ENCODE measurements at regions not wholly inside any gene's neighbourhood (a gene's known extent, or its start where the extent isn't known, plus 50 kb on each side); places are given as distances from the start of the nearest gene placed in this dataset.

DNA sequence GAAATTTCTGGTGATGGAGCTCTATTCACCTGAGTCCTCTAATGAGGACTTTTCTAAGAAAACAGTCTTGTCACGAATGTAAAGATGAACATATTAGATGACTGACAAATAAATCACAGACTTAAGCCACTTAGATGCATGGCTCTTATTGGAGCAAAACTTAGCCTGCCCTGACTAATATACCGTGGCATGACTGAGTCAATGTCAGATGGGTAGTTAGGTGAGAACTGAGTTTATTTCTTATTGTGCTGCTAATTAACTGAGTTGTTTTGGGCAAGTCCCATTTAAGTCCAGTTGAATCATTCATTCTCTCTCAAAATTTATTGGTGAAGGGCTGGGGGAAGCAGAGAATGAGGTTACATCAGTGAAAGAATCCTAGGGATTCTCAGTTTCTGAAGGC, 459.8 kb downstream of the MCTP2 start:
- H3K36me3 ChIP-seq (ENCODE audit: insufficient read depth, low read length) = no peaks in the 10 kb centered on the region
- H3K27me3 ChIP-seq (ENCODE audit: control insufficient read depth in 1 of 2, insufficient read depth in 2 of 2, low read length in 2 of 2) = no peaks in the 10 kb centered on the region
- no peaks in the 10 kb centered on the region for H3K4me1 ChIP-seq (ENCODE audit: insufficient read depth, low read length)
- H3K27ac ChIP-seq (ENCODE audit: low read depth, low read length) = no peak overlapping the region
- no peak overlapping the region for H3K9ac ChIP-seq (ENCODE audit: low read length)
- no peaks in the 10 kb centered on the region for H3K9me3 ChIP-seq (ENCODE audit: low read length)
- no peak overlapping the region for H3K4me3 ChIP-seq (ENCODE audit: low read depth in 1 of 2, low read length in 2 of 2)

DNA sequence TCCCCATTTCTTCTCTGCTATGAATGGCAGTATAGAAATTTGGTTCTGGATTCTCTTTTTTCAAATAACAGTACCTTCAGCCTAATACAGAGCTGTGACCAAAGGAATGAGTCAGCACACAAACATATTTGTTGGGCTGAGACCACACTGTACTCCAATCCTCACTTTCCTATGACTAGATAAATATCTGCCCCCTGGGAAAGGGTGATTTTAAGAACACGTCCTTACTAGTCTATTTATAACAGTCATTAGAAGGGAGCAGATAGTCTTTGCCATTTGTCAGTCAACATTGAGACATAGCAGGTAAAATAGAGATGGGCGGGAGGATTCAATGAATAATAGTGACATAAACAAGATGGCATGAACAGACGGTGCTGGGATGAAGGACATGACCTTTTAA, 461.3 kb downstream of the MCTP2 start:
- Histone ChIP-seq H3K27ac (ENCODE audit: low read depth, low read length) (no peak overlapping the region), H3K4me1 (ENCODE audit: insufficient read depth, low read length) (no peaks in the 10 kb centered on the region), H3K9me3 (ENCODE audit: low read length) (no peaks in the 10 kb centered on the region), H3K9ac (ENCODE audit: low read length) (no peak overlapping the region), H3K27me3 (ENCODE audit: control insufficient read depth in 1 of 2, insufficient read depth in 2 of 2, low read length in 2 of 2) (no peaks in the 10 kb centered on the region), H3K4me3 (ENCODE audit: low read depth in 1 of 2, low read length in 2 of 2) (no peak overlapping the region), H3K36me3 (ENCODE audit: insufficient read depth, low read length) (no peaks in the 10 kb centered on the region)

DNA sequence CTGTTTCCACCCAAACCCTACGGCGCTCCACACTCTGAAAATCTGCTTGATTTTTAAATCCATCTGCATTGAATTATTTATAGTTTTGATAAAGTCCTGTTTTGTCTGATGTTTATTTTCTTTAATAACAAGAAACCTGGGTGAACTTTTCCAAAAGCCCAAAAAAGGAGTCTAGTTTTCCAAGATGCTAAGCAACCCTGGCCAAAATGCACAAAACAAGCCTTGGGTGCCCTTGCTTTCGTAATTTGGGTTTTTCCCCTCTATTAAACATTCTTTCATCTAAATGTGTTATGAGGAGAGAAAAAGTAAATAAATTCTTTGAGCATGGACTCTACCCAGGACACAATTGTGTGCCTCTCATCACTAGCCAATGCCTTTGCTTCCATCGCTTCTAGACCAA, 468.9 kb downstream of the MCTP2 start:
- H3K27ac ChIP-seq (ENCODE audit: low read depth, low read length) = no peak overlapping the region
- H3K9me3 ChIP-seq (ENCODE audit: low read length) = no peaks in the 10 kb centered on the region
- H3K36me3 ChIP-seq (ENCODE audit: insufficient read depth, low read length) = no peaks in the 10 kb centered on the region
- no peak overlapping the region for H3K9ac ChIP-seq (ENCODE audit: low read length)
- H3K4me1 ChIP-seq (ENCODE audit: insufficient read depth, low read length) = peaks cover 4% of the 10 kb centered on the region
- no peaks in the 10 kb centered on the region for H3K27me3 ChIP-seq (ENCODE audit: control insufficient read depth in 1 of 2, insufficient read depth in 2 of 2, low read length in 2 of 2)
- no peak overlapping the region for H3K4me3 ChIP-seq (ENCODE audit: low read depth in 1 of 2, low read length in 2 of 2)

DNA sequence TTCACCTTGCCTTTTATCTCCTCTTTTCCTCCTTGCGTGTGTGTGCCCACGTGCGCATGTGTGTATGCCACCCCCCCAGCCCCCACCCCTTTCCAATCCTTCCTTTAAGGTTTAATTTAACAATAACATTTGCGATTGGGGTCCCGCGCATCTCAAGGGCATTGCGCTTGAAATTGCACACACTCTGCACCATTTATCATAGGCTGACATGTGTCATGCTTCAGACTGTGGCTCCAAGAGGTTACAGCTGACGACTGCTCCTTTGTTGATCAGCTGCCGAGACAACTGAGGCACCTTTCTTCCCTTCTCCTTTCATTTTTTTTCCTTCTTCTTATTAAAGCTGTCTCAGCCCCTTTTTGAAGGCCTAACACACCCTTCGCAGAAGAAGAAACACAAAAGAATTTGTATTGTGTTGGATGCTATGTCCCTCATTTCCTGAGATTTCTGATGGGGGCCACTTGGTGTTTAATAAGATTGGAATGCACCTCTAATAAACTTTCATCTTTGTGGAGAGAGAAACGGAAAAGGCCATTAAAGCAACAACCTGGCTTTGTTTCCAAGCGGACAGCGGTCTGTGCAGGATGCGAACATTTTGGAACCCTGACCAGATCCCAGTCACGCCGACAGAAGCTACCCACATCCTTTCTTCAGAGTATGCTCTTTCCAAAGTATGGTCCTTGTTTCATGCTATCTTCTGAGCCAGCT, 470.1 kb downstream of the MCTP2 start:
- no peak overlapping the region for H3K4me3 ChIP-seq (ENCODE audit: low read depth in 1 of 2, low read length in 2 of 2)
- H3K27ac ChIP-seq (ENCODE audit: low read depth, low read length) = no peak overlapping the region
- no peaks in the 10 kb centered on the region for H3K9me3 ChIP-seq (ENCODE audit: low read length)
- no peaks in the 10 kb centered on the region for H3K36me3 ChIP-seq (ENCODE audit: insufficient read depth, low read length)
- H3K27me3 ChIP-seq (ENCODE audit: control insufficient read depth in 1 of 2, insufficient read depth in 2 of 2, low read length in 2 of 2) = no peaks in the 10 kb centered on the region
- no peak overlapping the region for H3K9ac ChIP-seq (ENCODE audit: low read length)
- H3K4me1 ChIP-seq (ENCODE audit: insufficient read depth, low read length) = peaks cover 4% of the 10 kb centered on the region

DNA sequence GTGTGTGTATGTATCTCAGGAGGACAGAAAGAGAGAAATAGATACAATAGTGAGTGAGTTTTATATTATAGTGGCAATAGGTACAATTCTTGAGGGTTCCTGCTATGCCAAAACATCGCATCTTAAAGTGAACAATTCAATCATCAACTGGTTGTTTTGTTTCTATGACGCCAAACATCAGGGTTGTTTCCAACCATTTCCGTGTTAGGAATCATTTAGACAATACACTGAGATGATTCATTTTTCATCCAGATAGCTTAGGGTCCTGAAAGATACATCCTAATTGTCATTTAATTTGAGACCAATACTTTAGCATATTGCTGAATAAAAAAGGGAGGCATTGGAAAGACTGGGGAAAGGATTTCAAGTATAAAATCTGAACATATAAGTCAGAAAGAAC, 472.2 kb downstream of the MCTP2 start:
- Histone ChIP-seq H3K27ac (ENCODE audit: low read depth, low read length) (no peak overlapping the region), H3K4me3 (ENCODE audit: low read depth in 1 of 2, low read length in 2 of 2) (no peak overlapping the region), H3K27me3 (ENCODE audit: control insufficient read depth in 1 of 2, insufficient read depth in 2 of 2, low read length in 2 of 2) (no peaks in the 10 kb centered on the region), H3K4me1 (ENCODE audit: insufficient read depth, low read length) (peaks cover 4% of the 10 kb centered on the region), H3K36me3 (ENCODE audit: insufficient read depth, low read length) (no peaks in the 10 kb centered on the region), H3K9me3 (ENCODE audit: low read length) (no peaks in the 10 kb centered on the region), H3K9ac (ENCODE audit: low read length) (no peak overlapping the region)

DNA sequence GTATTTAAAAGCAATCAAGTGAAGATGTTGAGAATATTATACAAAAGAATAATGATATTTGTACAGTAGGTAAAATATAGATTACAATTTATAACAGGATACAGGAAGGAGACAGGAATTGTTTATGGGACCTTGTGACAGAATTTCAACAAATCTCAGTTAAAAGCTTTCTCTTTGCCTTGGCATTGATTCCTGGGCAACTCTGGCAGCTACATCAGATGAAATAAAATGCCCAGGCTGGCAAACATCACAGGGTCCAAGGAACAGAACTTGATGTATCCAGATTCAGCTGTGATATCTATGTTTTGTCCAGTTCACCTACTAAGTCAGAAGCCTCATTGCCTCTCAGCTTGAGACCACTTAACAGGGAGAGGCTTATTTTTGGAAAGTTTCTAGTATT, 473.1 kb downstream of the MCTP2 start:
- no peaks in the 10 kb centered on the region for H3K36me3 ChIP-seq (ENCODE audit: insufficient read depth, low read length)
- H3K27me3 ChIP-seq (ENCODE audit: control insufficient read depth in 1 of 2, insufficient read depth in 2 of 2, low read length in 2 of 2) = no peaks in the 10 kb centered on the region
- no peak overlapping the region for H3K4me3 ChIP-seq (ENCODE audit: low read depth in 1 of 2, low read length in 2 of 2)
- no peaks in the 10 kb centered on the region for H3K9me3 ChIP-seq (ENCODE audit: low read length)
- peaks cover 4% of the 10 kb centered on the region for H3K4me1 ChIP-seq (ENCODE audit: insufficient read depth, low read length)
- no peak overlapping the region for H3K9ac ChIP-seq (ENCODE audit: low read length)
- no peak overlapping the region for H3K27ac ChIP-seq (ENCODE audit: low read depth, low read length)

DNA sequence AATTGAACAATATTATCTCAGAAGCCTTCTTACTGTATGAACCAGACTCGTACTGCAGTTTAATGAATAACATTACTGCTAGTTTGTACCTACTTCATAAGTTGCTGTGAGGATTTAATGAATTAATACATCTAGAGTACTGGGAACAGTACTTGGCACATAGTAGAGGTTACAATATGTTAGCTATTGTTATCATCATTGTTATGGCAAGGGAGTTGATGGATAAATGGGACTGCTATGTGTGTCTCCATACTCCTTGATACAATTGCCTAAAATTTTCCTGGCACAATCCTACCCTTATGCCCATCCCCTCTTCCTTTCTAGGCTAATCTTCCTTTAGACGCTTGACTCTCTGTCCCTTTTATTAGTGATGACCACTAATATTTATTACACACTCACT, 473.6 kb downstream of the MCTP2 start:
- Histone ChIP-seq H3K9me3 (ENCODE audit: low read length) (no peaks in the 10 kb centered on the region), H3K36me3 (ENCODE audit: insufficient read depth, low read length) (no peaks in the 10 kb centered on the region), H3K4me3 (ENCODE audit: low read depth in 1 of 2, low read length in 2 of 2) (no peak overlapping the region), H3K27ac (ENCODE audit: low read depth, low read length) (no peak overlapping the region), H3K9ac (ENCODE audit: low read length) (no peak overlapping the region), H3K27me3 (ENCODE audit: control insufficient read depth in 1 of 2, insufficient read depth in 2 of 2, low read length in 2 of 2) (no peaks in the 10 kb centered on the region), H3K4me1 (ENCODE audit: insufficient read depth, low read length) (peaks cover 4% of the 10 kb centered on the region)

DNA sequence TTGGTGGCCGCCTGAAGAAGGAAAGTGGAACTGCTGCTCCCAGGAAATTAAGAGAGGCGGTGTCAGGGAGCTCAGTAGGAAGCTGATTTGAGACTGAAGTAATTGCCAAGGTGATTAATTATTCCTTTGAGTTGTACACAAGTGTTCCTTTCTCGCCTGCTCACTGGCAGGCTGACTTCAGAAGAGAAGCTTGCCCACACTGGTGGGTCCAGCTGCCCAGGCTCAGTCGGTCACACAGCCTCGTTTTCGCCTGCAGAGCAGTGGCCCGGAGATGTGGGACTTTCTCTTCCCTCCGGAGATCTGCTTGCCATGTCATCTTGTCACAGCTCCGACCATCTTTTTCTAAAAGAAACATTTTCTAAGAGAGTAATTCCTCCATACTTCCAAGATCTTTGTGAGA, 478.0 kb downstream of the MCTP2 start:
- Histone ChIP-seq H3K36me3 (ENCODE audit: insufficient read depth, low read length) (no peaks in the 10 kb centered on the region), H3K9ac (ENCODE audit: low read length) (no peak overlapping the region), H3K27me3 (ENCODE audit: control insufficient read depth in 1 of 2, insufficient read depth in 2 of 2, low read length in 2 of 2) (no peaks in the 10 kb centered on the region), H3K4me3 (ENCODE audit: low read depth in 1 of 2, low read length in 2 of 2) (no peak overlapping the region), H3K27ac (ENCODE audit: low read depth, low read length) (no peak overlapping the region), H3K4me1 (ENCODE audit: insufficient read depth, low read length) (peaks cover 4% of the 10 kb centered on the region), H3K9me3 (ENCODE audit: low read length) (no peaks in the 10 kb centered on the region)

DNA sequence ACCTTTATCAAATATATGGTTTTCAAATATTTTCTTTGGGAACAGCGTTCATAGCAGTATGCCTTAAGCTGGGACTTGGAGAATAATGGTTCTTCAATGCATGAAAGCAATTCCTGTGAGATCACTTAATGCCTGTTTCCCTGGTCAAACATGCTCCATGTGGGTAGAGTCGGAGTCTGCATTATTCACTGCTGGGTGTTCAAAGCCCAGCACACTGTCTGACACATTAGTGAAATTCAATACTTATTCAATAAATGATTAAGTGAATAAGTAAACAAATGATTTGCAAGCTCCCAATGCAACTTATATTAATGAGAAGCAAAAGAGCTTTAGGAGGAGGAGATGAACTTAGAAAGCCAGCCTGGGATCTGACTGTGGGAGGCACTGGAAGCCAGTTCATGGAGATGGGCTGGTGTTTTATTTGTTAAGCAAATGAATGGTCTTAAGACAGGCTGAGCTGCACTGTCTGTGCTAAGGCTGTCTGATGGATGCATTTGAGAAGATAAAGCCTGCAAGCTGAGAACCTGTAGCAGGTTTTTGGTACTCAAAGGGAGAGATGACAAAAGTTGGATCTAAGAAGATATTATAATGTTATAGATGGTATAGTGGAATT, 490.8 kb downstream of the MCTP2 start:
- no peak overlapping the region for H3K9ac ChIP-seq (ENCODE audit: low read length)
- no peak overlapping the region for H3K27ac ChIP-seq (ENCODE audit: low read depth, low read length)
- no peaks in the 10 kb centered on the region for H3K36me3 ChIP-seq (ENCODE audit: insufficient read depth, low read length)
- no peaks in the 10 kb centered on the region for H3K9me3 ChIP-seq (ENCODE audit: low read length)
- H3K27me3 ChIP-seq (ENCODE audit: control insufficient read depth in 1 of 2, insufficient read depth in 2 of 2, low read length in 2 of 2) = no peaks in the 10 kb centered on the region
- H3K4me1 ChIP-seq (ENCODE audit: insufficient read depth, low read length) = no peaks in the 10 kb centered on the region
- no peak overlapping the region for H3K4me3 ChIP-seq (ENCODE audit: low read depth in 1 of 2, low read length in 2 of 2)

DNA sequence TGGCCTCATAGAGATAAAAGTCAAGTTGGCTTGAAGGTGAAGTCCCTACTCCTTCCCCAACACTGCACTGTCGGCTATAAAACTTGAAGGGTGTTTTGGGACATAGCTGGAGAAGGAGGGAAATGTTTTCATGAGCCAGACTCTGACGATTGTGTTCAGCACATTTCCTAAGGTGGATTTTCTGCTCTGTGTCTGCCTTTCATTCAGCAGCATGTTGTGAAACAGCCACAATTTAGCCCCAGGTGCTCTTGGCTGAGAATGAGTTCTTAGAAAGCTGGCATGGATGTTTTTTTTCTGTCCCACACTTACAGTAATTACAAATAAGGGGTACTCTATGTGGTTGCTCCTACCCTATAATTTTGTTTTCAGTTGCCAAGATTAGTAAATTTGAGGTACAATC, 492.4 kb downstream of the MCTP2 start:
- Histone ChIP-seq H3K4me3 (ENCODE audit: low read depth in 1 of 2, low read length in 2 of 2) (no peak overlapping the region), H3K4me1 (ENCODE audit: insufficient read depth, low read length) (no peaks in the 10 kb centered on the region), H3K9ac (ENCODE audit: low read length) (no peak overlapping the region), H3K27me3 (ENCODE audit: control insufficient read depth in 1 of 2, insufficient read depth in 2 of 2, low read length in 2 of 2) (no peaks in the 10 kb centered on the region), H3K9me3 (ENCODE audit: low read length) (no peaks in the 10 kb centered on the region), H3K36me3 (ENCODE audit: insufficient read depth, low read length) (no peaks in the 10 kb centered on the region), H3K27ac (ENCODE audit: low read depth, low read length) (no peak overlapping the region)

DNA sequence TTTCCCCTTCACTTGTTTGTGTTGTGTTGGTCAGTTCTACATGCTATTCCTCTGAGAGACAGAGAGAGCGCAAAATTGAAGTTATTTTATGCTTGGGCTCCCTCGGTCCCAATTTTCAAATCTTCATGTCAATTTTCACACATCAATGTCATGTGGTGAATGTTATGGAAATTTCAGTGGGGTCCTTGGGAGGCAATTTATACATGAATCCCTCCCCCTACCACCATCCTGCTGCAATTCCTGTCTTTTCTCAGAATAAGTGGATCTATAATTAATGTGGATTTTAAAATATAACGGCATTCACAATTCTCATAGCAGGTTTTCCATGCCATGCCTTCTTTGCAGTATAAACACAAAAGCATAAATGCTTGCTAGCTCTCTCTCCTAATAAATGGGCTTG, 499.9 kb downstream of the MCTP2 start:
- H3K36me3 ChIP-seq (ENCODE audit: insufficient read depth, low read length) = no peaks in the 10 kb centered on the region
- H3K27me3 ChIP-seq (ENCODE audit: control insufficient read depth in 1 of 2, insufficient read depth in 2 of 2, low read length in 2 of 2) = no peaks in the 10 kb centered on the region
- H3K9ac ChIP-seq (ENCODE audit: low read length) = no peak overlapping the region
- no peak overlapping the region for H3K4me3 ChIP-seq (ENCODE audit: low read depth in 1 of 2, low read length in 2 of 2)
- H3K27ac ChIP-seq (ENCODE audit: low read depth, low read length) = no peak overlapping the region
- no peaks in the 10 kb centered on the region for H3K4me1 ChIP-seq (ENCODE audit: insufficient read depth, low read length)
- no peaks in the 10 kb centered on the region for H3K9me3 ChIP-seq (ENCODE audit: low read length)

DNA sequence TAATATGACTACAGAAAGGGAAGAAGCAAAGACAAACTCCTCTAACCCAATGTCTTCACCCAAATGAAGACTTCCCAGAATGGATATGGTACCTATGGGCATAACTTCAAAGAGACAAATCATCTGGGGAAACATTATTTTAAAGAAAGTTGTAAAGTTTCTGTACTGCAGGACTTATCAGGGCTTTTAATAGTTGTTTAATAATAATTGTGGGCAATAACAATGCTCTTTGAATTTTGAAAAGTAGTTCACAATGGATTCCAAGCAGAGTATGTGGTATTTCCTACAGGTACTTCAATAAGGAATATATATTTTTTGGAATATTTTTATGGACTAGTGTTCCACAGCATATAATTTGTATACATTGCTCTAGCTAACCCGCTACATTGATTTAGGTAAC, 503.1 kb downstream of the MCTP2 start:
- Histone ChIP-seq H3K4me1 (ENCODE audit: insufficient read depth, low read length) (no peaks in the 10 kb centered on the region), H3K9ac (ENCODE audit: low read length) (no peak overlapping the region), H3K36me3 (ENCODE audit: insufficient read depth, low read length) (no peaks in the 10 kb centered on the region), H3K27me3 (ENCODE audit: control insufficient read depth in 1 of 2, insufficient read depth in 2 of 2, low read length in 2 of 2) (no peaks in the 10 kb centered on the region), H3K9me3 (ENCODE audit: low read length) (no peaks in the 10 kb centered on the region), H3K27ac (ENCODE audit: low read depth, low read length) (no peak overlapping the region), H3K4me3 (ENCODE audit: low read depth in 1 of 2, low read length in 2 of 2) (no peak overlapping the region)

Measured in muscle layer of colon (tissue), 2 donors.